GM21360 (cell line): ENCODE measurements at regions not wholly inside any gene's neighbourhood (a gene's known extent, or its start where the extent isn't known, plus 50 kb on each side); places are given as distances from the start of the nearest gene placed in this dataset.
"Not testable (repeated sequence)": the region's sequence is repeated elsewhere in the genome, so short reads cannot be mapped to it uniquely, and the experiment has no call there.

Experiments used
- ATAC-seq: cut with Tn5 transposase; IDR thresholded peaks from one replicate; pipeline ENCODE4 v1.9.1; 2021; ENCODE audit warnings: mild to moderate bottlenecking, moderate library complexity; ENCODE audit not compliant: unreplicated experiment

GRCh38 chr4:31007858-31008257 is 287.7 kb downstream of the PCDH7 start:
- ATAC-seq = no peak

DNA sequence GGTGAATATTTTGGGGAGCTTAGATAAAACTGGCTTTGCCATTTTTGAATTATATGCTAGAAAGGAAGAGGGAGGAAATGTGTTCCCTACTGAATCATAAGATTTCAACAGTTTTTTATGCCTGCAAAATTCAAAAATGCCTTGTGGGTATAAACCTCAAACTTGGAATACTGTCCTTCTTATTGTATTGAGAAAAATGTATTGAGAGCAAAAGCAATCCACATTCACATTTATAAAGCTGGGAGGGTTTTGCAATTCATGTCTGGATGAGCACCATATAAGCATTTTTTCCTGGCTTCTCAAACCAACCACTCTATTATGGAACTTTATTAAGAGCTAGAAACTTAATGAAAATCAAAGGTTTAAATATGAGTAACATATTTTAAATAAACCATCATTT is 289.8 kb downstream of the PCDH7 start:
- no peak for ATAC-seq

DNA sequence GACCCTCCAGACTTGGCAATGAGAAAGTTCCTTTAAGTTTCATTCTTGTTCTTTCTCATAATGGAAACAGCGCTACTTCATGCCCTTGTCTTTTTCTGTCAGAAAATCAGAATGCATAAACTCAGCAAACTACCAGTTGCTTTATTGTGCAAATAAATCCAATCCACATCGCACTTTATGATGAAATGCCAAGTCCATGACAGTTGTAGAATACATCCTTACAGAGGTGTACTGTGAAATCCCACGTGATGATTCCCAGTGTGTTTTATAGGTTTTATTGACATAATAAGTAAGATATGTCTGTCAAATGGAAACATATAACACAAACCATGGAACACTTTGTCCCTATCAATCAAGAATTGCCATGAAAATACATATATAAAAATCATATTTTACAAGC is 295.0 kb downstream of the PCDH7 start:
- ATAC-seq = no peak

- no peak for ATAC-seq
Observed at GRCh38 chr4:31016322-31017061, 296.3 kb downstream of the PCDH7 start.

DNA sequence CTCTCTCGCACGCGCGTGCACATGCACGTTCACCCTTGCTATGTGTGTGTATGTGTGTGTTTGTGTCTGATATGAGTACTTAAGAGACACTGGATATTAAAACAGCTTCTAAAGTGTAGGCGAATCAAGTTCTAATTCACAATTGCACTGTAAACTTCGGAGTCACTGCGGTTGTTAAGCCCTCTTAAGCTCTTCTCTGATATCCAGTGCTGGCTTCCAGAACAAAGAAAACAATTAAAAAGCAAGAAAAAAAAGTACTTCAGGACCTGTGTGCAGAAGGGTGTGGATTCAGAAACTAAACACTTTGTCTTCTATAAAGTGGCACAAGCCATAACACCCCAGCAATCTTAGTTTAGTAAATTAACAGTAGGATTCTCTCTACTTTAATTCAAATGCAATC is 300.2 kb downstream of the PCDH7 start:
- no peak for ATAC-seq

- ATAC-seq = no peak
Observed at GRCh38 chr4:31021008-31021407, 300.8 kb downstream of the PCDH7 start.

GRCh38 chr4:31022702-31023101 is 302.5 kb downstream of the PCDH7 start:
- no peak for ATAC-seq

DNA sequence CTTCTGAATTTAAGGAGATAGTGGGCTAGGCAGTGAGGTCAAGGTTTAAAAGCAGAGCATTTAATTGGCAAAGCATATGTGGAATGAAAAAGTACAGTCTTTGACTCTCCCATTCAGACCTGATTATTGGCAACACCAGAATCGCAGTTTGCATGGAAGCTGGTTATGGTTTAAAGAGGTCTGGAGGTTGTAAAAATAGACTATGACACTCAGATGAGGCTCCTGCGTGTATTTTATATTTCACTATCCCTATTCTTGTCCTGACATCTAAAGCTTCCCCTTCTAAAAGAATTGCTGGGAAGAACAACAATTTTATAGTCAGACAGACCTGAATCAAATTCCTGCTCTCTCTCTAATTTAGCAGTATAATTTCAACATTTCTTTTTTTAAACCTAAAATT is 302.9 kb downstream of the PCDH7 start:
- no peak for ATAC-seq

DNA sequence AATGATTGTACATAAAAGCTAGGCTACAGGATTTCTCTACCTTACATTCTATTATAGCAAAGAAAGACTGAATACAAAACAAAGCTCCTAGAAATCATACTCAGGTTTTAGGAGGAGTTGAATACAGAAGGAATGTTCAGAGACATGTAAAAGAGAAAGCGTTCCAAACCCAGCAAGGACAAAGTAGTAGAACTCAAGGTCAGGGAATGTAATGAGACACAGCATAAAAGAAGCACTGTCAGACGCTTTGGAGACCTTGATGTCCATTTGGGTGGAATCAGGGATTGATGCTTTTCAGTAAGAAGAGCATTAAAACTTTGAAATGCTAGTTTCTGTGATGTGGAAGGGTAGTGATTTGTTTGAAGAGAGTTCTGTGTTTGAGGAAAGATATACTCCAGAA is 303.6 kb downstream of the PCDH7 start:
- no peak for ATAC-seq

DNA sequence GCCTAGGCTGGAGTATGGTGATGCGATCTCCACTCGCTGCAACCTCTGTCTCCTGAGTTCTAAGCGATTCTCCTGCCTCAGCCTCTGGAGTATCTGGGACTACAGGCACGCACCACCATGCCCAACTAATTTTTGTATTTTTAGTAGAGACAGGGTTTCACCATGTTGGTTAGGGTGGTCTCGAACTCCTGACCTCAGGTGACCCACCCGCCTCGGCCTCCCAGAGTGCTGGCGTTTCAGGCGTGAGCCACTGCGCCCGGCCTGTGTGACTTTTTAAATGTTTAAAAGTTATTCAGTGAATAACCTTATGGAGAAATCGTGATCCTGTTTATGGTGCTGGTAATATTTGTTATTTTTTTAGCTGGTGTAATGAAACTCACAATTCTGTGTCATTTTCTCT is 304.6 kb downstream of the PCDH7 start:
- ATAC-seq = not testable (repeated sequence)

DNA sequence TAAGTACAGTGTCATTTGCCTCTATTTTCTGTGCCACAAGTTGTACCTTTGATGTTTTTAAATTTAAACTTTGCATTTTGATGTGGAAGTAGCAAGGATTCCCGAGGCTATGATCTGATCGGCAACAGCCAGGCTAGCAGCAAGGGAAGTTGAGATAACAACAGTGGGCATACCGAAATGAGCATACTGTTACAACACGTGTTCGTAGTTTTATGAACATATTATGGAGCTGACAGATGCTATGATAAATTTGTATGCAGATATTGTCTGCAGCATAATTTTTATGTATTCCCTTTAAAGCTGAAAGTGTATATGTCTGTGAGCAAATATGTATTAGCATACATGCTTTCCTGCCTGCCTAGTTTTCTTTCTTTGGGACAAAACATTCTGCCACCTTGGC is 306.1 kb downstream of the PCDH7 start:
- no peak for ATAC-seq

GRCh38 chr4:31034550-31034949 is 314.4 kb downstream of the PCDH7 start:
- ATAC-seq = no peak

GRCh38 chr4:31035761-31036160 is 315.6 kb downstream of the PCDH7 start:
- ATAC-seq = no peak

- ATAC-seq = no peak
Observed at GRCh38 chr4:31037703-31038102, 317.5 kb downstream of the PCDH7 start.

GRCh38 chr4:31039382-31039781 is 319.2 kb downstream of the PCDH7 start:
- no peak for ATAC-seq

- no peak for ATAC-seq
Observed at GRCh38 chr4:31040106-31040505, 319.9 kb downstream of the PCDH7 start.

DNA sequence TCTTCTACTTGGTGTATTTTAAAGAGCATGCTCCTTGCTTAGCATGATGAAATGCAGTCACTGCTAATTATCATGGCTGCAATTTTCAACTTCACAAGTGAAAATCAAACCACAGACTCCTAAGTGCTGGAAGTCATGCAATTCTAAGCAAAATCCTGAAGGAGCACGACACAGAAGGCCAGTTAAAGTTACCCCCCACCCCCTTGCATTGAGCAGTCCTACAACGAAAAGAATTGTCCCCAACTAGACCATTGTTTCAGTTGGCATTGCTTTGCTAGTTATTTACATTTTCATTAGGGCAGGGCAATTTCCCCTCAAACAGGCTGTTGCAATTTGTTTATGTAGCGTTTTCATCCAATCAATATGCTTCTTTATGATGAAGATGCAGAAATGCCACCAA is 321.2 kb downstream of the PCDH7 start:
- no peak for ATAC-seq

- no peak for ATAC-seq
Observed at GRCh38 chr4:31041853-31042252, 321.7 kb downstream of the PCDH7 start.

DNA sequence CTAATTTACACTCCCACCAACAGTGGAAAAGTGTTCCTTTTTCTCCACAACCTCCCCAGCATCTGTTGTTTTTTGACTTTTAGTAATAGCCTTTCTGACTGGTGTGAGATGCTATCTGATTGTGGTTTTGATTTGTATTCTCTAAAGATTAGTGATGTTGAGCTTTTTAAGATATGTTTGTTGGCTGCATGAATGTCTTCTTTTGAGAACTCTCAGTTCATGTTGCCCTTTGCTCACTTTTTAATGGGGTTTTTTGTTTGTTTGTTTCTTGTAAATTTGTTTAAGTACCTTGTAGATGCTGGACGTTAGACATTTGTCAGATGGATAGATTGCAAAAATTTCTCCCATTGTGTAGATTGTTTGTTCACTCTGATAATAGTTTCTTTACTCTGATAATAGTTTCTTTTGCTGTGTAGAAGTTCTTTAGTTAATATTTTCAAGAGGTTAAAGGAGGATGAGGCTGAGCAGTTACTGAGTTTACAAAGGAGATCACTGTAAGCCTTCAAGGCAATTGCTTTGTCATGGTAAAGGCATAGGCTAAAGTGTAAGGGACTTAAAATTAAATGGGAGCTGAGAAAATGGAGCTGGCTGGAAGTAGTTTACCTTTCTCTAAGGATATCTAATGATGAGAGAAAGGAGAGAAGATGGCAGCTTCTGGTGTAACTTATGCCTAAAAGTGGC is 323.4 kb downstream of the PCDH7 start:
- no peak for ATAC-seq

- ATAC-seq = no peak
Observed at GRCh38 chr4:31045151-31045550, 325.0 kb downstream of the PCDH7 start.

DNA sequence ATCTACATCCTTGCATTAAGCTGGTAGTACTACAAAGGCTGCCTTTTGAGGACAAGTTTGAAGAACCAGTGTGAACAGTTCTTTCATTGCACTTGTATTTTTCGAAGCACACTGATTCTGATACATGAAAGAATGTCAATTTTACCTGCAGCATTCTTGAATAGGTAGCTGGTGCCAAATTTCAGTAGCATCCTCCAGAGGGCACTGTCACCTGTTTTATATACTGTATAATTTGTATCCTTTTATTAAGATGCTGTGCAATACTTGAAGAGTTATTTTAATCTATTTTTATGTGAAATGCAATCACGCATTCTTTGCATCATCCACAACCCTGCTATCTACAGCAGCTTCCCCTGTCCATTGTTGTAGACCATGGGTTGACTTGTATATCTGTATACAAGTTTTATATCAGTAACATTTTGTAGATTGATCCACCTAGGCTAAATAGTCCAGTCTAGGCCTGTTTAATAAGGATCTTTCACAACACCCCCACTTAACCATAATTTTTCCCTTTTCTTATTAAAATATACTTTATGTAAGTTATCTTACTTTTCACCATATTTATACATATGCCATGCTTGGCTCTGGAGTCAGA is 325.7 kb downstream of the PCDH7 start:
- ATAC-seq = no peak

- no peak for ATAC-seq
Observed at GRCh38 chr4:31051151-31051550, 331.0 kb downstream of the PCDH7 start.
